ENCODE measurements at regions not wholly inside any gene's neighbourhood (a gene's known extent, or its start where the extent isn't known, plus 50 kb on each side); places are given as distances from the start of the nearest gene placed in this dataset.

DNA sequence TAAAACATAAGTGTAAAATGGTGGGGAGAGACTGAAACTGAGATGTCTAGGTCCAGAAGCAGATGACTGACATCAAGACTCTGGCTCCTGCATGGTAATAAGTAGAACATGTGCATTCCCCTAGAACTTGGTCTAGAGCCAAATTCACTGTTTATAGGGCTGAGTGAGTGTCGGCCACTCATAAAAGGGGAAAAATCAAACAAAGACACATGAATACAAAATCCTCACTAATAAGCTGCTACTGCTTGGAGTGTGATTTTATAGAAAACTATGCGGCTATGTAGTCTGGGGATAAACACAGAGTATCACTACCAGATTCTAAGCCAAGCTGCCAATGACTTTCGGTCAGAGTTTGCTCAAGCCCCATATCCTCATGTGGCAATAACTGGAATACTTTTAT lies 1080.8 kb upstream of the DDX18 start:
- TF ChIP-seq CTCF (IDR thresholded peaks at IDR 0.05) (no peak), EZH2phosphoT487 (IDR thresholded peaks at IDR 0.05) (no peak), EZH2 (IDR thresholded peaks at IDR 0.05) (no peak)

All from neural progenitor cell (in vitro differentiated cells).